Heart right ventricle (tissue), 16 donors: ENCODE measurements at regions not wholly inside any gene's neighbourhood (a gene's known extent, or its start where the extent isn't known, plus 50 kb on each side); places are given as distances from the start of the nearest gene placed in this dataset.

Experiments
- ATAC-seq, 8 donors: fragments of 200-7000 bp; cut with Tn5 transposase; one replicate each; pipeline ENCODE4 v1.9.1; 2020; ENCODE audit warnings: mild to moderate bottlenecking in 8 of 8, moderate library complexity in 8 of 8, moderate number of reproducible peaks in 1 of 8
- DNase-seq, 2 donors: peaks; one replicate each; pipeline ENCODE4 v3.0.0-alpha.2; 2020
- H3K27ac ChIP-seq, 10 donors: fragments of 200-600 bp; sonication (generic) in 2 of 10; one replicate each; pipeline versions ENCODE4 v1.5.0 to v1.8.0; 2020 to 2022; ENCODE audit warnings: mild to moderate bottlenecking in 3 of 10
- H3K27me3 ChIP-seq, 7 donors: fragments of 200-600 bp; one replicate each; pipeline ENCODE4 v1.8.0; 2021 to 2022; ENCODE audit warnings: mild to moderate bottlenecking in 2 of 7
- H3K36me3 ChIP-seq, 9 donors: fragments of 200-600 bp; sonication (generic) in 1 of 9; one replicate each; pipeline versions ENCODE4 v1.5.0 to v1.8.0; 2020 to 2022; ENCODE audit warnings: mild to moderate bottlenecking in 2 of 9
- H3K4me1 ChIP-seq, 9 donors: fragments of 200-600 bp; sonication (generic) in 1 of 9; one replicate each; pipeline versions ENCODE4 v1.5.0 to v1.8.0; 2020 to 2022; ENCODE audit warnings: mild to moderate bottlenecking in 4 of 9
- H3K4me3 ChIP-seq, 10 donors: fragments of 200-600 bp; sonication (generic) in 2 of 10; one replicate each; pipeline versions ENCODE4 v1.5.0 to v1.8.0; 2020 to 2022; ENCODE audit warnings: mild to moderate bottlenecking in 7 of 10, moderate library complexity in 2 of 10
- H3K9me3 ChIP-seq, 11 donors: fragments of 200-600 bp in 10 of 11; sonication (generic) in 2 of 11; one replicate each; pipeline versions ENCODE4 v1.5.0 to v1.8.0; 2013 to 2022; ENCODE audit warnings: mild to moderate bottlenecking in 2 of 11, control low read depth in 1 of 11, moderate library complexity in 1 of 11
- WGBS, 2 donors: extraction: QIAGEN DNeasy Blood & Tissue Kit; methylation state at CpG; one replicate each; pipeline ENCODE4 v1.1.7; 2013; ENCODE audit warnings: inconsistent platforms in 1 of 2; 5-methylcytosine and 5-hydroxymethylcytosine counted together
- intact Hi-C, 10 donors: fragments of 100-400 bp; cut with DNase I; formaldehyde crosslinking; loops; one replicate each; pipeline versions ENCODE4 v1.11.1 to v1.14.2; 2022
- TF ChIP-seq, protein P1 (sequence below), 9 donors: fragments of 200-600 bp; sonication (generic) in 2 of 9; IDR thresholded peaks; one replicate each; pipeline versions ENCODE4 v1.5.0 to v1.8.0; 2021 to 2022; ENCODE audit warnings: antibody characterized with exemption in 9 of 9, mild to moderate bottlenecking in 5 of 9, moderate library complexity in 1 of 9
- donor health status: Arrhythmogenic right ventricular cardiomyopathy.
- donor health status: ischemic (EF 13 %, LVEDD 7.1; RV severe dilation, severe dysfunction).
- donor health status: healthy with polysubstance abuse.
- donor health status: DM: no; HTN: yes; CAD: no.
- donor health status: DM: no; HTN: no; CAD: no.
- donor health status: ischemic (EF 25% LVEDD 6.9; RV normal size, moderate dysfunction).
- donor health status: ischemic (EF 25% LVEDD 5.7; RV mildly dilated, moderate dysfunction).
- donor health status: healthy.
- donor health status: DM: yes; HTN: yes; CAD: no.
- donor health status: Ischemic cardiomyopathy.
- donor health status: ischemic (EF 35%, LVEDD 5.7; RV mildly dilated, moderate dysfunction).
- donor health status: nonischemic (EF 11% LVEDD 7.7; RV severe dilation, severe dysfunction).
- donor health status: DM: yes; HTN: yes; CAD: no.
- donor health status: PGD.
- donor health status: ischemic (EF 29% LVEDD 5.4; RV normal size, mild dysfunction).
- donor health status: nonischemic (EF 23%, LVEDD 6.1; RV moderate dilation, normal function).

DNA sequence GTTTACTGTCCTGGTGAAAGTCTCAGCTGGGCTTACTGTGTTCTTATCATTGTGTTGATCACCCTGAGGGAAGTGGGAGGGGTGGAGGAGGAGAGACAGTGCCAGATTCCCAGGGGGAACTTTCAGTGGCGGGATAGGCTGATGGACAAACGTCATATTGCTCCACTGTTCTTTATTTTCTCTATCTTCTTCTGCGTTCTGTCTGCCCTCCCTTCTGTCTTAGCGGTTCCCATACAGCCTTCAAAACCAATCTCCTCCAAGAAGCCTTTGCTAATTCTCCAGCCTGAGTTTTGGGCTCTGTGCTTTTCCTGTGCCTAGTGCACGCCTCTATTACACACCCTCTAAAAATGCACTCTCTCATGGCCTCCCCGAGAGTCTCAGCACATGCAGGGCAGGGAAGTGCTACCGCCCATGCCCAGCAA is 448.7 kb upstream of the FAT1 start:
- peaks cover 0 to 4% (median 0%) of the 10 kb centered on the region in 7 donors for H3K27me3 ChIP-seq
- ATAC-seq (peak in 7 of 8 donors; percentile 19 to 69 (median 56)), DNase-seq (no peak)
- TF ChIP-seq, protein P1, sequence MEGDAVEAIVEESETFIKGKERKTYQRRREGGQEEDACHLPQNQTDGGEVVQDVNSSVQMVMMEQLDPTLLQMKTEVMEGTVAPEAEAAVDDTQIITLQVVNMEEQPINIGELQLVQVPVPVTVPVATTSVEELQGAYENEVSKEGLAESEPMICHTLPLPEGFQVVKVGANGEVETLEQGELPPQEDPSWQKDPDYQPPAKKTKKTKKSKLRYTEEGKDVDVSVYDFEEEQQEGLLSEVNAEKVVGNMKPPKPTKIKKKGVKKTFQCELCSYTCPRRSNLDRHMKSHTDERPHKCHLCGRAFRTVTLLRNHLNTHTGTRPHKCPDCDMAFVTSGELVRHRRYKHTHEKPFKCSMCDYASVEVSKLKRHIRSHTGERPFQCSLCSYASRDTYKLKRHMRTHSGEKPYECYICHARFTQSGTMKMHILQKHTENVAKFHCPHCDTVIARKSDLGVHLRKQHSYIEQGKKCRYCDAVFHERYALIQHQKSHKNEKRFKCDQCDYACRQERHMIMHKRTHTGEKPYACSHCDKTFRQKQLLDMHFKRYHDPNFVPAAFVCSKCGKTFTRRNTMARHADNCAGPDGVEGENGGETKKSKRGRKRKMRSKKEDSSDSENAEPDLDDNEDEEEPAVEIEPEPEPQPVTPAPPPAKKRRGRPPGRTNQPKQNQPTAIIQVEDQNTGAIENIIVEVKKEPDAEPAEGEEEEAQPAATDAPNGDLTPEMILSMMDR (IDR thresholded peaks at IDR 0.05), result no peak
- intact Hi-C loops, result no loop called here
- H3K4me3 ChIP-seq, result no peak overlapping the region
- WGBS, 2 donors, result 51% methylated on average over 7 of the region's 7 CpGs
- no peaks in the 10 kb centered on the region for H3K9me3 ChIP-seq
- H3K27ac ChIP-seq, result peak overlapping the region in 3 of 10 donors; percentile 6 to 37 (median 12)
- H3K4me1 ChIP-seq, result no peaks in the 10 kb centered on the region
- H3K36me3 ChIP-seq, result no peaks in the 10 kb centered on the region

DNA sequence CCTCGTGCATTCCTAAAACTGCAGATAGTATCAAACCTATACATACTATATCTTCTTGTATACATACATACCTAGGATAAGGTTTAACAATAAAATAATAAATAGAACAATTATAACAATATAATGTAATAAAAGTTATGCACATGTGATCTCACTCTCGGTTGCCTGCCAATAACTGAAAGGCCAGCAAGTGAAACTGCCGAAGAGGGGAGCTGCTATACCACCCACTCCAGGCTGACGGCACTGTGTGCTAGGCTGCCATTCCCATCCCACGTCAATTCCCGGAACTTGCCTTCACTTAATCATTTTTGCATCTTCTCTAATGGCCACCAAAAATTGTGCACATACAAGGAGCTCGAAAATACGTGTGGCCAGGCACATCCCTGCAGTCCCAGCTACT is 451.1 kb upstream of the FAT1 start:
- H3K4me1 ChIP-seq, result peaks cover 0 to 9% (median 0%) of the 10 kb centered on the region in 9 donors
- H3K27me3 ChIP-seq, result peaks cover 0 to 4% (median 0%) of the 10 kb centered on the region in 7 donors
- intact Hi-C loops, result loop anchor here in 1 of 10 donors (5.0 kb wide), 2 partner anchors 227 to 447 kb away; no protein-coding TSS in a partner anchor
- TF ChIP-seq, protein P1 (IDR thresholded peaks at IDR 0.05), result no peak
- no peaks in the 10 kb centered on the region for H3K9me3 ChIP-seq
- no peak for DNase-seq
- WGBS, 2 donors, result 74 to 76% methylated on average over 8 of the region's 8 CpGs
- H3K27ac ChIP-seq, result no peak overlapping the region
- no peak for ATAC-seq
- H3K4me3 ChIP-seq, result no peak overlapping the region
- no peaks in the 10 kb centered on the region for H3K36me3 ChIP-seq

DNA sequence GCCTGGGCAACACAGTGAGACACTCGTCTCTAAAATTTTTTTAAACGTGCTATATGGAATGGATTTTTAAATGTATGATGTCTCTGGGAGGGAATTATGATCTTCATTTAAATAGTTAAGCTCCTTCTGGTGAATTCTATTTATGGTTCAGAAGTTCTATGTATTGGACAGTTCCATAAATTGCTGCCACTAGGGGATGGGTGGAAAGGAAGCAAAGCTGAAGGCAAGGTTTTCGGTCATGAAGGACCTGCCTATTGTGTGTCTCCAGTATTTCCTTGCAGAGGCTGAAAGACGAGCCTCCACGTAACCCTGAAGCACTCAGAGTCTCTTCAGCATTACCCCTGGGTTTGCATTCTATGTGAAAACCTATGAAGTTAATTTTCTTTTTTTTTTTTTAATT is 451.5 kb upstream of the FAT1 start:
- Histone ChIP-seq H3K9me3 (no peaks in the 10 kb centered on the region), H3K4me3 (no peak overlapping the region), H3K4me1 (peaks cover 0 to 9% (median 0%) of the 10 kb centered on the region in 9 donors), H3K27ac (no peak overlapping the region), H3K36me3 (no peaks in the 10 kb centered on the region), H3K27me3 (peaks cover 0 to 4% (median 0%) of the 10 kb centered on the region in 7 donors)
- no peak for ATAC-seq
- WGBS, 2 donors, result 75 to 76% methylated on average over 5 of the region's 5 CpGs
- intact Hi-C loops, result loop anchor here in 1 of 10 donors (5.0 kb wide), 2 partner anchors 228 to 448 kb away; no protein-coding TSS in a partner anchor
- no peak for DNase-seq
- TF ChIP-seq, protein P1 (IDR thresholded peaks at IDR 0.05), result no peak

DNA sequence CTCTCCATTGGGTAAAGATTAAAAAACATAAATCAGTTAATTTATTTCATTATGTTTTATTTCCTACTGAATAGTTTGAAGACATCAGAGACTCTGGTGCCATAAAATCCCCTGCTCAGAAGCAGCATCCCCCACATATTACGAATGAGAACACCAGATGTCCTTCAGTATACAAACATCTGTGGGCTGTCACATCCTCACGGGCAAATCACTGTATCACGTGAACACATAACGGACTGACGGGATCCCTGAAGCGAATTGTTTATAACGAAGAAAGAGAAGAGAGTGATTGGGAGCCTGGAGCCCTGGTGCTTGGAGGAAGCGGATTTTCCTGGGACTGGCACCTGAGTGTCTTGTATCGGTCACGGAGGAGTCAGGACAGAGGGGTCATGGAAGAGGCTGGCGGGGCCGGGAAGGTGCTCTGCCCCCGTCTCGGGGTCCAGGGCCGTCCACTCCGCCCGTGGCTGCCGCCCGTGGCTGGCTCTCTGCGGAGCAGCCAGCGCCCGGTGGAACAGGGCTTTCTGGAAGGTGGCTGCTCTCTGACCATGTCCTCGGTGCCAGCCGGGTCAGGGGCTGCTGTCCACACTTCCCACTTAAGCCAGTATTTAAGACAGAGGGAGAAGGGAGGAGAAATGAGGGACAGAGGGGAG is 452.7 kb upstream of the FAT1 start:
- Histone ChIP-seq H3K36me3 (no peaks in the 10 kb centered on the region), H3K4me1 (peaks cover 0 to 9% (median 0%) of the 10 kb centered on the region in 9 donors), H3K4me3 (no peak overlapping the region), H3K9me3 (no peaks in the 10 kb centered on the region), H3K27ac (peak overlapping the region in 4 of 10 donors; percentile 19 to 56 (median 26)), H3K27me3 (peaks cover 0 to 4% (median 0%) of the 10 kb centered on the region in 7 donors)
- intact Hi-C loops, result loop anchor here in 1 of 10 donors (5.0 kb wide), 2 partner anchors 229 to 449 kb away; no protein-coding TSS in a partner anchor
- ATAC-seq (no peak), DNase-seq (no peak)
- WGBS, 2 donors, result 84 to 89% methylated on average over 24 of the region's 24 CpGs
- TF ChIP-seq, protein P1 (IDR thresholded peaks at IDR 0.05), result no peak
